ENCODE measurements at regions not wholly inside any gene's neighbourhood (a gene's known extent, or its start where the extent isn't known, plus 50 kb on each side); places are given as distances from the start of the nearest gene placed in this dataset.

GRCh38 chr2:62402156-62402555 lies 103.8 kb downstream of the TMEM17 start:
- no peak for TF ChIP-seq TAF1 (conservative IDR thresholded peaks at IDR 0.05)
- TF ChIP-seq HNF4G (IDR thresholded peaks at IDR 0.05): no peak
- TF ChIP-seq, protein P1, sequence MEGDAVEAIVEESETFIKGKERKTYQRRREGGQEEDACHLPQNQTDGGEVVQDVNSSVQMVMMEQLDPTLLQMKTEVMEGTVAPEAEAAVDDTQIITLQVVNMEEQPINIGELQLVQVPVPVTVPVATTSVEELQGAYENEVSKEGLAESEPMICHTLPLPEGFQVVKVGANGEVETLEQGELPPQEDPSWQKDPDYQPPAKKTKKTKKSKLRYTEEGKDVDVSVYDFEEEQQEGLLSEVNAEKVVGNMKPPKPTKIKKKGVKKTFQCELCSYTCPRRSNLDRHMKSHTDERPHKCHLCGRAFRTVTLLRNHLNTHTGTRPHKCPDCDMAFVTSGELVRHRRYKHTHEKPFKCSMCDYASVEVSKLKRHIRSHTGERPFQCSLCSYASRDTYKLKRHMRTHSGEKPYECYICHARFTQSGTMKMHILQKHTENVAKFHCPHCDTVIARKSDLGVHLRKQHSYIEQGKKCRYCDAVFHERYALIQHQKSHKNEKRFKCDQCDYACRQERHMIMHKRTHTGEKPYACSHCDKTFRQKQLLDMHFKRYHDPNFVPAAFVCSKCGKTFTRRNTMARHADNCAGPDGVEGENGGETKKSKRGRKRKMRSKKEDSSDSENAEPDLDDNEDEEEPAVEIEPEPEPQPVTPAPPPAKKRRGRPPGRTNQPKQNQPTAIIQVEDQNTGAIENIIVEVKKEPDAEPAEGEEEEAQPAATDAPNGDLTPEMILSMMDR (IDR thresholded peaks at IDR 0.05; ENCODE audit: low read depth, low read length, missing input control): no peak
- TF ChIP-seq GABPA (IDR thresholded peaks at IDR 0.05 in 1 of 2, conservative IDR thresholded peaks at IDR 0.05 in 1 of 2): no peak
- no peak for TF ChIP-seq FOXA2 (IDR thresholded peaks at IDR 0.05)
- TF ChIP-seq, protein P2, sequence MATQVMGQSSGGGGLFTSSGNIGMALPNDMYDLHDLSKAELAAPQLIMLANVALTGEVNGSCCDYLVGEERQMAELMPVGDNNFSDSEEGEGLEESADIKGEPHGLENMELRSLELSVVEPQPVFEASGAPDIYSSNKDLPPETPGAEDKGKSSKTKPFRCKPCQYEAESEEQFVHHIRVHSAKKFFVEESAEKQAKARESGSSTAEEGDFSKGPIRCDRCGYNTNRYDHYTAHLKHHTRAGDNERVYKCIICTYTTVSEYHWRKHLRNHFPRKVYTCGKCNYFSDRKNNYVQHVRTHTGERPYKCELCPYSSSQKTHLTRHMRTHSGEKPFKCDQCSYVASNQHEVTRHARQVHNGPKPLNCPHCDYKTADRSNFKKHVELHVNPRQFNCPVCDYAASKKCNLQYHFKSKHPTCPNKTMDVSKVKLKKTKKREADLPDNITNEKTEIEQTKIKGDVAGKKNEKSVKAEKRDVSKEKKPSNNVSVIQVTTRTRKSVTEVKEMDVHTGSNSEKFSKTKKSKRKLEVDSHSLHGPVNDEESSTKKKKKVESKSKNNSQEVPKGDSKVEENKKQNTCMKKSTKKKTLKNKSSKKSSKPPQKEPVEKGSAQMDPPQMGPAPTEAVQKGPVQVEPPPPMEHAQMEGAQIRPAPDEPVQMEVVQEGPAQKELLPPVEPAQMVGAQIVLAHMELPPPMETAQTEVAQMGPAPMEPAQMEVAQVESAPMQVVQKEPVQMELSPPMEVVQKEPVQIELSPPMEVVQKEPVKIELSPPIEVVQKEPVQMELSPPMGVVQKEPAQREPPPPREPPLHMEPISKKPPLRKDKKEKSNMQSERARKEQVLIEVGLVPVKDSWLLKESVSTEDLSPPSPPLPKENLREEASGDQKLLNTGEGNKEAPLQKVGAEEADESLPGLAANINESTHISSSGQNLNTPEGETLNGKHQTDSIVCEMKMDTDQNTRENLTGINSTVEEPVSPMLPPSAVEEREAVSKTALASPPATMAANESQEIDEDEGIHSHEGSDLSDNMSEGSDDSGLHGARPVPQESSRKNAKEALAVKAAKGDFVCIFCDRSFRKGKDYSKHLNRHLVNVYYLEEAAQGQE (IDR thresholded peaks at IDR 0.05): no peak
- no peak for TF ChIP-seq RAD21 (IDR thresholded peaks at IDR 0.05)
- no peak for TF ChIP-seq NR2F2 (IDR thresholded peaks at IDR 0.05)
- TF ChIP-seq EGR1 (IDR thresholded peaks at IDR 0.05; ENCODE audit: low read depth in 2 of 2): no peak
- TF ChIP-seq HNF4A (conservative IDR thresholded peaks at IDR 0.05): no peak
- no peak for TF ChIP-seq JUND (IDR thresholded peaks at IDR 0.05)
- no peak for TF ChIP-seq ZBTB33 (IDR thresholded peaks at IDR 0.05)
- no peak overlapping the region for H3K27ac ChIP-seq (ENCODE audit: low read depth in 1 of 2, low read length in 2 of 2)

DNA sequence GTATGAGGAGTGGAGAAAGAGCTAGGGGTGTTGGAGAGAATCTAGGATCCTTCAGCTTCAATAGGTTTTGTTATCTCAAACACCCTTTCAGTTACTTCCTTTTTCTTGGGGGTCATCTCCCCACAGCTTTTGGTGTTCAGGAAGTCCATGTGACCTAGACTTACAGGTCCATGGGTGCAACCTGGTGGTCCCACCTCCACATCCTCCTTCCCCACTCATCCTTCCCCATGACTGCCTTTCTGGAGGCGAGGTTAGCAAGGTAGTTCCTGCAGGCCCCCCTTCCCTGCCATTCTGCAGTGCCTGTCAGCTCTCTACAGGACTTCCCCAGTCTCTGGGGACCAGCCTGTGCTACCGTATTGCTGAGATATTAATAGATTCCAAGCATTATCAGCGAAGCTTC lies 107.6 kb downstream of the TMEM17 start:
- no peaks in the 10 kb centered on the region for H3K36me3 ChIP-seq (ENCODE audit: control insufficient read depth in 4 of 4, insufficient read depth in 3 of 4, low read depth in 1 of 4, low read length in 3 of 4)
- H3K4me1 ChIP-seq (ENCODE audit: control insufficient read depth in 4 of 4, insufficient read depth in 4 of 4, low read length in 3 of 4): no peaks in the 10 kb centered on the region
- H3K9me3 ChIP-seq (ENCODE audit: control insufficient read depth in 4 of 4, low read length in 3 of 4): no peaks in the 10 kb centered on the region
- H3K4me3 ChIP-seq (ENCODE audit: low read depth in 1 of 3, low read length in 3 of 3): no peak overlapping the region
- 60% methylated on average over 3 of the region's 3 CpGs for WGBS
- no peaks in the 10 kb centered on the region for H3K27me3 ChIP-seq (ENCODE audit: control insufficient read depth in 4 of 4, insufficient read depth in 4 of 4, low read length in 3 of 4)
- H3K27ac ChIP-seq (ENCODE audit: low read depth in 1 of 2, low read length in 2 of 2): no peak overlapping the region
- no peak for TF ChIP-seq FOXA2 (IDR thresholded peaks at IDR 0.05)
- TF ChIP-seq, protein P3, sequence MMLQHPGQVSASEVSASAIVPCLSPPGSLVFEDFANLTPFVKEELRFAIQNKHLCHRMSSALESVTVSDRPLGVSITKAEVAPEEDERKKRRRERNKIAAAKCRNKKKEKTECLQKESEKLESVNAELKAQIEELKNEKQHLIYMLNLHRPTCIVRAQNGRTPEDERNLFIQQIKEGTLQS (IDR thresholded peaks at IDR 0.05): no peak
- no peak for TF ChIP-seq HNF4G (IDR thresholded peaks at IDR 0.05)
- no peak for TF ChIP-seq RAD21 (IDR thresholded peaks at IDR 0.05)
- no peak for TF ChIP-seq NR2F2 (IDR thresholded peaks at IDR 0.05)
- no peak for DNase-seq (ENCODE audit: low spot score)
- H3K9ac ChIP-seq (ENCODE audit: low read depth in 1 of 2, low read length in 2 of 2): no peak overlapping the region

More at GRCh38 chr2:62402156-62402555, 103.8 kb downstream of the TMEM17 start:
- Histone ChIP-seq H3K4me3 (ENCODE audit: low read depth in 1 of 3, low read length in 3 of 3) (no peak overlapping the region), H3K9ac (ENCODE audit: low read depth in 1 of 2, low read length in 2 of 2) (no peak overlapping the region), H3K27me3 (ENCODE audit: control insufficient read depth in 4 of 4, insufficient read depth in 4 of 4, low read length in 3 of 4) (no peaks in the 10 kb centered on the region), H3K9me3 (ENCODE audit: control insufficient read depth in 4 of 4, low read length in 3 of 4) (no peaks in the 10 kb centered on the region), H3K36me3 (ENCODE audit: control insufficient read depth in 4 of 4, insufficient read depth in 3 of 4, low read depth in 1 of 4, low read length in 3 of 4) (no peaks in the 10 kb centered on the region), H3K4me1 (ENCODE audit: control insufficient read depth in 4 of 4, insufficient read depth in 4 of 4, low read length in 3 of 4) (peaks cover 0 to 8% (median 0%) of the 10 kb centered on the region in 4 donors)
- no peak for DNase-seq (ENCODE audit: low spot score)
- 88% methylated on average over 3 of the region's 3 CpGs for WGBS

Measured in liver (tissue), 8 donors.